ENCODE measurements at regions not wholly inside any gene's neighbourhood (a gene's known extent, or its start where the extent isn't known, plus 50 kb on each side); places are given as distances from the start of the nearest gene placed in this dataset.

DNA sequence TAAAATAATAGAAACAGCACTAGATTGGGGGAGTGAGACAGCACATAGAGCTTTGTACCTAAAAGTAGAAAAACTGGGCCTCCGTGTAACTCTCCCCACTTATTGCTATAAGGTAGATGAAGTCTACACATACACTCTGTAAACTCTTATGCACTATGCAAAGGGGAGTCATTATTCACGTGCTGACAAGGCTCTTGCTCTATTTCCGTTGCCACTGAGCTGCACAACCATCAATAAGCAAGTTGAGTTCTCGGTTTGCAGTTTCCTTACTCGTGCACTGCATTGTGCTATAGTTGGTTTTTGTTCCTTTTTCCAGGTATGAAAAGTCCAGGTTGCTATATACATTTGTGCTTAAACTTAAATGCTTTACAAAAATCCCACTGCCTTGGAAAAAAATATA, 294.0 kb upstream of the DACH1 start:
- no peak for DNase-seq (ENCODE audit: low read depth in 4 of 6, low spot score in 6 of 6)
- Histone ChIP-seq H3K4me1 (ENCODE audit: control insufficient read depth, insufficient read depth, low read length) (no peaks in the 10 kb centered on the region), H3K4me3 (ENCODE audit: low read depth, low read length) (no peak overlapping the region), H3K9me3 (ENCODE audit: control insufficient read depth, insufficient read depth, low read length) (no peaks in the 10 kb centered on the region), H3K36me3 (ENCODE audit: control insufficient read depth, insufficient read depth, low read length) (no peaks in the 10 kb centered on the region), H3K27ac (ENCODE audit: low read depth, low read length) (no peak overlapping the region), H3K27me3 (ENCODE audit: control insufficient read depth, insufficient read depth, low read length) (no peaks in the 10 kb centered on the region)
- no CpG with 5 or more reads among the region's 5 CpGs for WGBS (ENCODE audit: insufficient coverage)

DNA sequence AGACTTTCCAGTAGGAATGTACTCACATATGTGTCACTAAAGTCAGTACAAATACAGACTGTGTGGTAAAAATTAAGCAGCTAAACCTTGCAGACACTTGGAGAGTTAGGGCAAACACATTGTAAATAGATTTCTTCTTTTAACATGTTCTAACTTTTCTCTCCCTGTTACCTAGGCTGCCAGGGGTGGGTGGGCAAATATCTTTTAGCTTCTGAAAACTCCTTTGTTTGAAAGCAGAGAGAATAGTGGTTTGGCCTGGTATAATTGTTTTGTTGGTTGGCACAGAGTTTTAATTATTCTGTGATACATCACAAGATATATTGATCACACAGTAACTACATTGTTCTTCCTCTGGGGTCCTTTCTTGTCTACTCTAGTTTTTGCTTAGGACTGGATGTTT, 289.8 kb upstream of the DACH1 start:
- H3K27me3 ChIP-seq (ENCODE audit: control insufficient read depth, insufficient read depth, low read length) = no peaks in the 10 kb centered on the region
- H3K27ac ChIP-seq (ENCODE audit: low read depth, low read length) = no peak overlapping the region

DNA sequence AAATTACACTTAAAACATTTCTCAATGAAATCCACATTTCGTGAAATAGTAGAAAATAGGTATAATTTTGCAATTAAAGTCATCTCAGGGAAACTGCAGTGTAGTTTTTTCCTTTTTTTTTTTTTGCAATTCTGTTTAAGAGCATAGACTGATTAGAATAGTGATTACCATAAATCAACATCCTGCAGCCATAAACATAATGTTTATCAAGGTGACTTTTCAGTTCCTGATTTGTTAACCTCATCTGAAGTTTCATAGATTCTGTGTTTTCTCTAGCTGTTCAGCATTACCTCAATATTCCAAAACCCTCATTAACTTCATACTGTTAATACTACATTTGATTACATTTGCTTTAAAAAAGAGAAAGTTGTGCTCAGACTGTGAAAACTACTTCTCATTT, 286.3 kb upstream of the DACH1 start:
- Histone ChIP-seq H3K4me3 (ENCODE audit: low read depth, low read length) (no peak overlapping the region), H3K9me3 (ENCODE audit: control insufficient read depth, insufficient read depth, low read length) (no peaks in the 10 kb centered on the region), H3K4me1 (ENCODE audit: control insufficient read depth, insufficient read depth, low read length) (no peaks in the 10 kb centered on the region), H3K27me3 (ENCODE audit: control insufficient read depth, insufficient read depth, low read length) (no peaks in the 10 kb centered on the region), H3K36me3 (ENCODE audit: control insufficient read depth, insufficient read depth, low read length) (no peaks in the 10 kb centered on the region), H3K27ac (ENCODE audit: low read depth, low read length) (no peak overlapping the region)
- WGBS (ENCODE audit: insufficient coverage) = no CpG with 5 or more reads among the region's 1 CpG
- DNase-seq (ENCODE audit: low read depth in 4 of 6, low spot score in 6 of 6) = no peak

More for the DNA sequence above, 289.8 kb upstream of the DACH1 start:
- Histone ChIP-seq H3K9me3 (ENCODE audit: control insufficient read depth, insufficient read depth, low read length) (no peaks in the 10 kb centered on the region), H3K36me3 (ENCODE audit: control insufficient read depth, insufficient read depth, low read length) (no peaks in the 10 kb centered on the region), H3K4me1 (ENCODE audit: control insufficient read depth, insufficient read depth, low read length) (no peaks in the 10 kb centered on the region), H3K4me3 (ENCODE audit: low read depth, low read length) (no peak overlapping the region)
- DNase-seq (ENCODE audit: low read depth in 4 of 6, low spot score in 6 of 6) = peak in 3 of 6 donors; percentile 31 to 65 (median 44)

DNA sequence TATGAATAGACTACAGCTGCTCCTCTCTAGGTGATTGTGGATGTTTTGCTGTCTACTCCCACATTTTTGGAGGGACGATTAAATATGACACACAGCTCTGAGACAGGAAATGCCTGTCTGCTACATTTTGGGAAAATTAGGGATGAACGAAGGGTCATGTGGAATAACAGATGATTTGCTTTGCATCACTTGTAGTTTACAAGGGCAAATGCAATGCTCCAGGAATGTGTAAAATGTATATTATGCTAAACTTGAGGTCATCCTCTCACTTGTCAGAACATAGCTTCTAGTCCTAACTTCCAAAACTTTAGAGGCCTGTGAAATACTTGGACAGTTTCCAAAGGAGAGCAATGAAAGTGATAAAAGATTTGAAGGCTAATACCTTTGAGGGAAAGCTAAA, 284.2 kb upstream of the DACH1 start:
- Histone ChIP-seq H3K4me1 (ENCODE audit: control insufficient read depth, insufficient read depth, low read length) (no peaks in the 10 kb centered on the region), H3K9me3 (ENCODE audit: control insufficient read depth, insufficient read depth, low read length) (no peaks in the 10 kb centered on the region), H3K27ac (ENCODE audit: low read depth, low read length) (no peak overlapping the region), H3K36me3 (ENCODE audit: control insufficient read depth, insufficient read depth, low read length) (no peaks in the 10 kb centered on the region), H3K4me3 (ENCODE audit: low read depth, low read length) (no peak overlapping the region), H3K27me3 (ENCODE audit: control insufficient read depth, insufficient read depth, low read length) (no peaks in the 10 kb centered on the region)
- DNase-seq (ENCODE audit: low read depth in 4 of 6, low spot score in 6 of 6) = no peak
- 86% methylated on average over 1 of the region's 2 CpGs for WGBS (ENCODE audit: insufficient coverage)

DNA sequence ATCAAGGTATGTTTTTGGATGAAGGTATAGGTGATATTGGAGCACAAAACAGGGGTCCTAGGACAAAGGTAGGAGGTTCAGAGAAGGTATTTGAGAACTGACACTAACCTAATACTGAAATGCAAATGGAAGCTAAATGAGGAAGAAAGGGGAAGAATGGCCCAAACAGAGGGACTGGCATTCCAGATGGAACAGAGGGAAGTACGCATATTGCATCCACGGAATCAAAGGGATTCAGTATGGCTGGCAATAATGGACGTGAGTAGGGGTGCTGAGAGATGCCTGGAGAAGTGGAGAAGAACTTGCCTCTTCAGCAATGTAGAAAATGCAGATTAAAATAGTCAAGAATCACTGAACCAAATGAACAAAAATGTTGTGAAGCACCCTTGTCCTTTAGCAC, 283.5 kb upstream of the DACH1 start:
- WGBS (ENCODE audit: insufficient coverage) = 83% methylated on average over 3 of the region's 3 CpGs
- no peak overlapping the region for H3K27ac ChIP-seq (ENCODE audit: low read depth, low read length)
- no peak for DNase-seq (ENCODE audit: low read depth in 4 of 6, low spot score in 6 of 6)
- H3K9me3 ChIP-seq (ENCODE audit: control insufficient read depth, insufficient read depth, low read length) = no peaks in the 10 kb centered on the region
- no peaks in the 10 kb centered on the region for H3K4me1 ChIP-seq (ENCODE audit: control insufficient read depth, insufficient read depth, low read length)
- H3K27me3 ChIP-seq (ENCODE audit: control insufficient read depth, insufficient read depth, low read length) = no peaks in the 10 kb centered on the region
- H3K36me3 ChIP-seq (ENCODE audit: control insufficient read depth, insufficient read depth, low read length) = no peaks in the 10 kb centered on the region
- H3K4me3 ChIP-seq (ENCODE audit: low read depth, low read length) = no peak overlapping the region

DNA sequence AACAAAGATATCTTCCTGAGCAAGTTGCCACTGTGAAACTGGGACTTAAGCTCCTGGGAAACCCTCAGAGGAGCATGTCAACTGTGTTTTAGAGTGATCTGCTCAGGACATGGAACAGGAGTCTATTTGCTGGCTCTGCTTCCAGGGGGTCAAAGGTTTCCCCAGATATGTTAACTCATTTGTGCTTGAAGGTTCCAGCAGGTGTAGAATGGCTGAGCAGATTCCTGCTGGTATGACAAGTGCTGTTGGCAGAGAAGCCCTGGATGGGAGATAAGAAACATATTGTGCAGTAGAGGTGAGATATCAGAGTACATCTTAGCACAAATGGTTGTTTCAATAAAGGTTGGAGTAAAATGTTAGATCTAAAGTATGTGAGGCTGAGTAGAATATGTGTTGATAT, 282.7 kb upstream of the DACH1 start:
- Histone ChIP-seq H3K4me1 (ENCODE audit: control insufficient read depth, insufficient read depth, low read length) (no peaks in the 10 kb centered on the region), H3K27ac (ENCODE audit: low read depth, low read length) (no peak overlapping the region), H3K27me3 (ENCODE audit: control insufficient read depth, insufficient read depth, low read length) (no peaks in the 10 kb centered on the region), H3K9me3 (ENCODE audit: control insufficient read depth, insufficient read depth, low read length) (no peaks in the 10 kb centered on the region), H3K4me3 (ENCODE audit: low read depth, low read length) (no peak overlapping the region), H3K36me3 (ENCODE audit: control insufficient read depth, insufficient read depth, low read length) (no peaks in the 10 kb centered on the region)
- no peak for DNase-seq (ENCODE audit: low read depth in 4 of 6, low spot score in 6 of 6)

DNA sequence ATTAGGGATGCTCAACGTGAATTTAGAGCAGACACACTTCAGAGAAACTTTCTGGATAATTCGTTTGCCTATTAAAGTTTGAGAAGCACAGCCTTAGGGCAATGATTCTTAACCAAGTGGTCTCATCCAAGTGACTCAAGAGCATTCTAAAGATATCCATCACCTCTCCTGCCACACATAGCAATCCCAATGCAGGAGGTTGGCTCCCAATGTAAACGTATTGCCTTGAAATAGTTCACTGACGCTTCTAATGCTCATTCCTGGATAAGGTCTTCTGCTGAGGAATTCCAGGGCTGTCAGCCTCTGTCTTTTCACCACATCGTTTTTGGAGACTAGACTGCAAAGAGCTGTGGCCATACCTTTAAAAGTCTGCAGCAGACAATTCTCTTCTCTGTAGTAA, 279.8 kb upstream of the DACH1 start:
- 89% methylated on average over 4 of the region's 5 CpGs for WGBS (ENCODE audit: insufficient coverage)
- Histone ChIP-seq H3K36me3 (ENCODE audit: control insufficient read depth, insufficient read depth, low read length) (no peaks in the 10 kb centered on the region), H3K27me3 (ENCODE audit: control insufficient read depth, insufficient read depth, low read length) (no peaks in the 10 kb centered on the region), H3K4me3 (ENCODE audit: low read depth, low read length) (no peak overlapping the region), H3K4me1 (ENCODE audit: control insufficient read depth, insufficient read depth, low read length) (no peaks in the 10 kb centered on the region), H3K9me3 (ENCODE audit: control insufficient read depth, insufficient read depth, low read length) (no peaks in the 10 kb centered on the region), H3K27ac (ENCODE audit: low read depth, low read length) (no peak overlapping the region)
- DNase-seq (ENCODE audit: low read depth in 4 of 6, low spot score in 6 of 6) = no peak

DNA sequence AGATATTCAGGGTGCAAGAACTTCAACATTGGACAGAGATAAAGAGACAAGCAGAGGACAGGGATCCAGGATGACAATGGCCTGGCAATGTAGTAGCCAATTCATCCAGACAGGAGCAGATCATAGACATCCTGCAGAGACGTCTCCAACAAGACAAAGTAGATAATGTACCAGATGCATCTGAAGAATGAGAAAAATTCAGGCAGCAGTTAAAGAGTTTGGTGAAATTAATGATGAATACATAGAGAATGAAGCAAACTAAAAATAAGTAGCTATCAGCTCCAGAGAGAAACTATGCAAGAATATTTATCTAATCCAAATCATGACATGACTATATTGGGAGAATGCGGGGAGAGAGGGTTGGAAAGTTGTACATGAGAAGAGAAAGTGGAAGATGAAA, 278.4 kb upstream of the DACH1 start:
- H3K27me3 ChIP-seq (ENCODE audit: control insufficient read depth, insufficient read depth, low read length) = no peaks in the 10 kb centered on the region
- no peaks in the 10 kb centered on the region for H3K4me1 ChIP-seq (ENCODE audit: control insufficient read depth, insufficient read depth, low read length)
- H3K27ac ChIP-seq (ENCODE audit: low read depth, low read length) = no peak overlapping the region
- no peak for DNase-seq (ENCODE audit: low read depth in 4 of 6, low spot score in 6 of 6)
- no peaks in the 10 kb centered on the region for H3K9me3 ChIP-seq (ENCODE audit: control insufficient read depth, insufficient read depth, low read length)
- WGBS (ENCODE audit: insufficient coverage) = no CpG with 5 or more reads among the region's 2 CpGs
- no peak overlapping the region for H3K4me3 ChIP-seq (ENCODE audit: low read depth, low read length)
- H3K36me3 ChIP-seq (ENCODE audit: control insufficient read depth, insufficient read depth, low read length) = no peaks in the 10 kb centered on the region

DNA sequence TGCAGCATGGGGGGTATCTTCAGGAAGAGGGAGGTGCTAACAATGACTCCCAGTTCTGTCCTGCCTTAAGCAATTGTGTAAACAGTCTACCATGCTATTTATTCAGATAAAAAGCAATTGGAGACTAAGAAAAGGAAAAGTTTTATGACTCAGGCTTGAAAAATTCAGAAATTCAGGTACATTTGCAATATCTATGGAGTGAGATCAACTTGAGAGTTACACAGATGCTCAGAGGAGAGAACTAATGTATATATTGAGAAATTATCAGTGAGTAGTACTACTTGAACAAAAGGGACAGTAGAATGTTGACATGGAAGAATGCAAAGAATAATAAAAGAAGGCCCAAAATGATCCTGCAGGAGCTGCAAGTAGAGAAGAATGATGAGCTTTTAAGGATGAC, 277.6 kb upstream of the DACH1 start:
- H3K27ac ChIP-seq (ENCODE audit: low read depth, low read length) = no peak overlapping the region
- H3K4me3 ChIP-seq (ENCODE audit: low read depth, low read length) = no peak overlapping the region
- no peaks in the 10 kb centered on the region for H3K36me3 ChIP-seq (ENCODE audit: control insufficient read depth, insufficient read depth, low read length)
- H3K27me3 ChIP-seq (ENCODE audit: control insufficient read depth, insufficient read depth, low read length) = no peaks in the 10 kb centered on the region
- no peaks in the 10 kb centered on the region for H3K9me3 ChIP-seq (ENCODE audit: control insufficient read depth, insufficient read depth, low read length)
- no peak for DNase-seq (ENCODE audit: low read depth in 4 of 6, low spot score in 6 of 6)
- no peaks in the 10 kb centered on the region for H3K4me1 ChIP-seq (ENCODE audit: control insufficient read depth, insufficient read depth, low read length)

DNA sequence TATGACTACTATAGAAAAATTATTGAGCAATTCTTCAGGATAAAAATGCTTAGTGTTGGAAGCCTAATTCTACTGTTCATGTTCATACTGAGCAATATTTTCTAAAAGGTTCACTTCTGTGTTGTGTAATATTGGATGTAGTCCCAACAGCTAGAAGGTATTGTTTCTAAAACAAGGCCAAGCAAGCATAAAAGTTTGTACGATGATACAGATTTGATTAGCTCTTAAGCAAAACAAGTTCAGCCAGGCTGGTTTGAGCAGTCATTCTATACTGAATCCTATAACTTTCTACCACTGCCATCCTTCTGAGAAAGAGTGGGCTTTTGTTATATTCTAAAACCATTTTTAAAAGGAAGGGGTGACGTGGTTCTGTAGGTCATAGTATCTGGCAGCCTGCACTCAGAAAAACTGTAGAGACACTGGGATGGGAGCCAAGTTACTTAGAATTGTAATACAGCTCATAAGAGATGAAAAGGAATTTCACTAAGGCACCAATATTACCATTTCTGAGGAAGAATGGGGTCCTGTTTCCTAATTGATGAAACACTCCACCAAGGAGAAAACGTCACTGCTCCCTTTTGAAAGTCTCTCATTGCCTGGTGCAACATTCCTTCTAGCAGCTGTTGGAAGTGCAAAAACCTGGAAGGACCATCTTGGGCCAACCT, 275.0 kb upstream of the DACH1 start:
- Histone ChIP-seq H3K9me3 (ENCODE audit: control insufficient read depth, insufficient read depth, low read length) (no peaks in the 10 kb centered on the region), H3K4me1 (ENCODE audit: control insufficient read depth, insufficient read depth, low read length) (no peaks in the 10 kb centered on the region), H3K27me3 (ENCODE audit: control insufficient read depth, insufficient read depth, low read length) (no peaks in the 10 kb centered on the region), H3K4me3 (ENCODE audit: low read depth, low read length) (no peak overlapping the region), H3K36me3 (ENCODE audit: control insufficient read depth, insufficient read depth, low read length) (no peaks in the 10 kb centered on the region), H3K27ac (ENCODE audit: low read depth, low read length) (no peak overlapping the region)
- DNase-seq (ENCODE audit: low read depth in 4 of 6, low spot score in 6 of 6) = peak in 2 of 6 donors; percentile 66 to 73
- WGBS (ENCODE audit: insufficient coverage) = no CpG with 5 or more reads among the region's 3 CpGs

All from spinal cord (tissue), 9 donors.